IMR-90 (cell line): ENCODE measurements at regions not wholly inside any gene's neighbourhood (a gene's known extent, or its start where the extent isn't known, plus 50 kb on each side); places are given as distances from the start of the nearest gene placed in this dataset.

Experiments used
- CEBPB ChIP-seq: IDR thresholded peaks from 2 replicates; pipeline ENCODE4 v1.6.1; 2012; ENCODE audit warnings: low read depth, low read length, improper control_type of control experiment
- CHD1 ChIP-seq: IDR thresholded peaks from 2 replicates; pipeline ENCODE4 v1.6.1; 2012; ENCODE audit warnings: low read depth, low read length, improper control_type of control experiment
- FOS ChIP-seq: fragments of 150-350 bp; IDR thresholded peaks from 2 replicates; pipeline ENCODE4 v1.6.1; 2016; ENCODE audit warnings: low read depth, low read length
- MAFK ChIP-seq: IDR thresholded peaks from 2 replicates; pipeline ENCODE4 v1.6.1; 2012; ENCODE audit warnings: low read depth, low read length, improper control_type of control experiment
- MXI1 ChIP-seq: IDR thresholded peaks from 2 replicates; pipeline ENCODE4 v1.6.1; 2012; ENCODE audit warnings: low read depth, mild to moderate bottlenecking, low read length, moderate library complexity, borderline replicate concordance
- NFE2L2 ChIP-seq: fragments of 150-350 bp; IDR thresholded peaks from 2 replicates; pipeline ENCODE4 v1.6.1; 2016; ENCODE audit warnings: low read depth, mild to moderate bottlenecking, low read length
- POLR2A ChIP-seq: IDR thresholded peaks from 2 replicates; pipeline ENCODE4 v1.6.1; 2012; ENCODE audit warnings: mild to moderate bottlenecking, low read depth, low read length
- RAD21 ChIP-seq: IDR thresholded peaks from 2 replicates; pipeline ENCODE4 v1.6.1; 2012; ENCODE audit warnings: low read length, improper control_type of control experiment
- RCOR1 ChIP-seq: IDR thresholded peaks from 2 replicates; pipeline ENCODE4 v1.6.1; 2012; ENCODE audit warnings: mild to moderate bottlenecking, low read length, improper control_type of control experiment; ENCODE audit not compliant: insufficient replicate concordance
- RFX5 ChIP-seq: IDR thresholded peaks from 2 replicates; pipeline ENCODE4 v1.8.0; 2012; ENCODE audit warnings: low read depth, mild to moderate bottlenecking, low read length, moderate library complexity
- TF ChIP-seq, protein P1 (sequence below): conservative IDR thresholded peaks from 2 replicates; pipeline ENCODE4 v1.5.1; 2012; ENCODE audit warnings: mild to moderate bottlenecking, low read depth, low read length, improper control_type of control experiment
- TF ChIP-seq, protein P2 (sequence below): fragments of 150-350 bp; IDR thresholded peaks from 2 replicates; pipeline ENCODE4 v1.6.1; 2017; ENCODE audit warnings: mild to moderate bottlenecking, antibody characterized with exemption, low read length, low read depth

DNA sequence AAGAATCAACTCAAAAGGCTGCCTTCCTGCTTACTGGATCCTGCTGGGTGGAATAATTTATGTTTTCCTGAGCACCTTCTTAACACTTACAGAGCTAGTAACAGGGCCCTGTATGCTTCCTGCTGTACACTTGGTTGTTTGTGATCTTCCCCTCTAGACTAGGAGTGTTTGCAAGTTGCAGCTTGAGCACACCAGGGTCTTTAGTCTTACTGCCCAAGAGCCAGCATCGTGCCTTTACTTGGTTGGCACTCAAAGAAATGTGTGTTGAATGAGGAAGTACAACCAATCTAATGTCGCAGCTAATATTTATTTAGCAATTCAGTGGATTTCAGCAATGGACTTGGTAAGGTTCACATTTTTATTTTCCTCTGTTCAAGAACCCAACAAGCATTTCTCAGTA, 57.5 kb upstream of the HAND1 start:
- TF ChIP-seq, protein P1, sequence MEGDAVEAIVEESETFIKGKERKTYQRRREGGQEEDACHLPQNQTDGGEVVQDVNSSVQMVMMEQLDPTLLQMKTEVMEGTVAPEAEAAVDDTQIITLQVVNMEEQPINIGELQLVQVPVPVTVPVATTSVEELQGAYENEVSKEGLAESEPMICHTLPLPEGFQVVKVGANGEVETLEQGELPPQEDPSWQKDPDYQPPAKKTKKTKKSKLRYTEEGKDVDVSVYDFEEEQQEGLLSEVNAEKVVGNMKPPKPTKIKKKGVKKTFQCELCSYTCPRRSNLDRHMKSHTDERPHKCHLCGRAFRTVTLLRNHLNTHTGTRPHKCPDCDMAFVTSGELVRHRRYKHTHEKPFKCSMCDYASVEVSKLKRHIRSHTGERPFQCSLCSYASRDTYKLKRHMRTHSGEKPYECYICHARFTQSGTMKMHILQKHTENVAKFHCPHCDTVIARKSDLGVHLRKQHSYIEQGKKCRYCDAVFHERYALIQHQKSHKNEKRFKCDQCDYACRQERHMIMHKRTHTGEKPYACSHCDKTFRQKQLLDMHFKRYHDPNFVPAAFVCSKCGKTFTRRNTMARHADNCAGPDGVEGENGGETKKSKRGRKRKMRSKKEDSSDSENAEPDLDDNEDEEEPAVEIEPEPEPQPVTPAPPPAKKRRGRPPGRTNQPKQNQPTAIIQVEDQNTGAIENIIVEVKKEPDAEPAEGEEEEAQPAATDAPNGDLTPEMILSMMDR = no peak
- TF ChIP-seq MAFK (no peak), NFE2L2 (no peak), RAD21 (no peak), POLR2A (no peak), CHD1 (no peak), MXI1 (no peak), CEBPB (no peak), RCOR1 (no peak), RFX5 (no peak), FOS (no peak)
- TF ChIP-seq, protein P2, sequence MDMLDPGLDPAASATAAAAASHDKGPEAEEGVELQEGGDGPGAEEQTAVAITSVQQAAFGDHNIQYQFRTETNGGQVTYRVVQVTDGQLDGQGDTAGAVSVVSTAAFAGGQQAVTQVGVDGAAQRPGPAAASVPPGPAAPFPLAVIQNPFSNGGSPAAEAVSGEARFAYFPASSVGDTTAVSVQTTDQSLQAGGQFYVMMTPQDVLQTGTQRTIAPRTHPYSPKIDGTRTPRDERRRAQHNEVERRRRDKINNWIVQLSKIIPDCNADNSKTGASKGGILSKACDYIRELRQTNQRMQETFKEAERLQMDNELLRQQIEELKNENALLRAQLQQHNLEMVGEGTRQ = no peak
